RWPE1 (cell line): ENCODE measurements at regions not wholly inside any gene's neighbourhood (a gene's known extent, or its start where the extent isn't known, plus 50 kb on each side); places are given as distances from the start of the nearest gene placed in this dataset.

Experiments used
- CTCF ChIA-PET: fragments of 350-600 bp; sonication (Branson Sonifier 250); formaldehyde crosslinking; extraction: SDS; loops from one replicate; lab custom pipeline; 2021; lab: Yijun Ruan, JAX
- POLR2A ChIA-PET: fragments of 400-600 bp; formaldehyde crosslinking; extraction: SDS; loops from one replicate; lab custom pipeline; 2020; ENCODE audit warnings: antibody characterized with exemption; ENCODE audit not compliant: low non-redundant PET; lab: Yijun Ruan, JAX
- DNase-seq: peaks from one replicate; pipeline ENCODE4 v3.0.0; 2012; ENCODE audit warnings: low spot score
- H3K27ac ChIP-seq: fragments of 450-650 bp; 2 replicates; pipeline ENCODE4 v1.5.1; 2017
- CTCF ChIP-seq: fragments of 450-650 bp; conservative IDR thresholded peaks from 2 replicates; pipeline ENCODE4 v1.5.1; 2017; ENCODE audit warnings: low read depth, mild to moderate bottlenecking

DNA sequence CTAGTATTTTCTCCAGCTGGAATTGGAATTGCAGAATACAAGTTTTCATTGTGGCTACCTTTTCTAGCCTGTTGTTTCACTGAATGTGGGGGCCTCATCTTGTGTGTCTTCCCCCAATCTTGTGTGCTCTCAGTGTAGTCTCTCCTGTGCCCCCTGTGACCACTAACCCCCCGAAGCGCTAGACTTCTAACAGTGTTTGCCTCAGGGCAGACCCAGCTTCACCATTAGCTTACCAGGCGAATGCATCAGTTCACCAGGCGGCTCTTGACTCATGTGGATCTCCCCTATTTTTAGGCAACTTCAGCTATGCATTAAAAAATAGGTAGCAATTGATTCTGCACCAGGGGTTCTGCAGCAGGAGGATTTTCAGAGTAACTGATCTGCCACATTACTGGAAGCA, 376.2 kb upstream of the MEIS1 start:
- no peak for TF ChIP-seq CTCF
- ChIA-PET POLR2A (no interaction called here), CTCF (no interaction called here)
- no peak for DNase-seq
- no peak overlapping the region for H3K27ac ChIP-seq

DNA sequence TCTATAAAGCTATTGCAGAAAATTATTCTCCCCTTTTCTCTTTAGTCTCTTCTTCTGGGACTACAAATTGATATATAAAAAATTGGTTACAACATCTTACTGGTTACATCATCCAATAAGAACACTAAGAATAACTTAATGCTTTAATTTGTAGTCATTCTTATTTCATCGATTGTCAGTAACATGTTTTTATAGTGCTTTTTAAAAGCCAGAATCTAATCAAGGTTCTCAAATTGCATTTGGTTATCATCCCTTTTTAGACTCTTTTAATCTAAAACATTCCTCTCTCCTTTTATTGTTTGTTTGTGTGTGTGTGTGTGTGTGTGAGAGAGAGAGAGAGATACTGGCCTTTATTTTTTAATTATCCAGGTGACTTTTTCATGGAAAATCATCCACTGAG, 377.1 kb upstream of the MEIS1 start:
- TF ChIP-seq CTCF: no peak
- ChIA-PET POLR2A (no interaction called here), CTCF (no interaction called here)
- no peak for DNase-seq
- no peak overlapping the region for H3K27ac ChIP-seq

GRCh38 chr2:66050392-66050791, 384.5 kb upstream of the MEIS1 start:
- no peak overlapping the region for H3K27ac ChIP-seq
- DNase-seq: no peak
- no peak for TF ChIP-seq CTCF
- POLR2A ChIA-PET: no interaction called here
- CTCF ChIA-PET: interaction anchor here (0.7 kb wide), 1 partner anchor 379 kb away, joined by 3 read pairs; no protein-coding TSS in a partner anchor

DNA sequence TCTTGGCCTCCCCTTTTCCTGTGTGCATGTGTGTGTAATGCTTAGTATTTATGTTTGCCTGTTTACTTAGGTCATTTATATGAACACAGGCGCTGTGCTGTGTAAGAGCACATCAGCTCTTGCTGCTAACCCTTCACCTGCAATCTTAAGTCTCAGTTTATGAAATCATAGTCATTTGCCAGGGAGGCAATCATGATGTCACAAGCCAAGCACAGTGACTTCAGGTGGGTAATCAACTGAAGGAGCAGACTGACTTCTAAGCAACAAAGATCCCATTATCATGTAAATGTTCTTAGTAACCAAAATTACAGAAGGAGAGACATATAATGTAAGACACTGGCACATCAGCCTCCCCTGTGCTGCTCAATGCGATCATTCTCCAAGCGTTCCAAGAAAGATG, 386.3 kb upstream of the MEIS1 start:
- ChIA-PET CTCF (no interaction called here), POLR2A (no interaction called here)
- TF ChIP-seq CTCF: no peak

GRCh38 chr2:66041902-66042657, 392.8 kb upstream of the MEIS1 start:
- DNase-seq: no peak
- no peak for TF ChIP-seq CTCF
- H3K27ac ChIP-seq: no peak overlapping the region
- ChIA-PET POLR2A (no interaction called here), CTCF (interaction anchor here (0.5 to 0.8 kb wide), 2 partner anchors 18 to 1597 kb away, joined by 3 to 4 read pairs; no protein-coding TSS in a partner anchor)

More for the DNA sequence above, 386.3 kb upstream of the MEIS1 start:
- DNase-seq: no peak
- H3K27ac ChIP-seq: no peak overlapping the region

DNA sequence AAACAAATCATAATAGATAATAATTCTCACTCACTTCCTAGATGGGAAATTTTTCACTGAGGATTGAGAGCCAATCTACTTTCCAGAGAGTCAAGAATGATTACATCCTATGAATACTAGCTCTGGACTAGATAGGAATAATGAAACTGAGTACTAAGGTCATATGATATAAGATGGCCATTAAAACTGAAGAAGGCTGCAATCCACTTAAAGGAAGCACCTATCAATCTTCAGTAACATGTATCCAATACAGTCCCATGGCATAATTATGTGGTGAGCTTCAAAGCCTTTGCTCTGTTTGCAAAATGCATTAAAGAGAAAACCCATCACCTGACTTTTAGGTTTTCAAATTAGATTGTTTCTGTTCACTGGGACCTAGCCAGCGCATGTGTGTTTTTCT, 398.0 kb upstream of the MEIS1 start:
- H3K27ac ChIP-seq: no peak overlapping the region
- POLR2A ChIA-PET: no interaction called here
- DNase-seq: no peak
- no peak for TF ChIP-seq CTCF
- CTCF ChIA-PET: no interaction called here
